ENCODE measurements at regions not wholly inside any gene's neighbourhood (a gene's known extent, or its start where the extent isn't known, plus 50 kb on each side); places are given as distances from the start of the nearest gene placed in this dataset.

DNA sequence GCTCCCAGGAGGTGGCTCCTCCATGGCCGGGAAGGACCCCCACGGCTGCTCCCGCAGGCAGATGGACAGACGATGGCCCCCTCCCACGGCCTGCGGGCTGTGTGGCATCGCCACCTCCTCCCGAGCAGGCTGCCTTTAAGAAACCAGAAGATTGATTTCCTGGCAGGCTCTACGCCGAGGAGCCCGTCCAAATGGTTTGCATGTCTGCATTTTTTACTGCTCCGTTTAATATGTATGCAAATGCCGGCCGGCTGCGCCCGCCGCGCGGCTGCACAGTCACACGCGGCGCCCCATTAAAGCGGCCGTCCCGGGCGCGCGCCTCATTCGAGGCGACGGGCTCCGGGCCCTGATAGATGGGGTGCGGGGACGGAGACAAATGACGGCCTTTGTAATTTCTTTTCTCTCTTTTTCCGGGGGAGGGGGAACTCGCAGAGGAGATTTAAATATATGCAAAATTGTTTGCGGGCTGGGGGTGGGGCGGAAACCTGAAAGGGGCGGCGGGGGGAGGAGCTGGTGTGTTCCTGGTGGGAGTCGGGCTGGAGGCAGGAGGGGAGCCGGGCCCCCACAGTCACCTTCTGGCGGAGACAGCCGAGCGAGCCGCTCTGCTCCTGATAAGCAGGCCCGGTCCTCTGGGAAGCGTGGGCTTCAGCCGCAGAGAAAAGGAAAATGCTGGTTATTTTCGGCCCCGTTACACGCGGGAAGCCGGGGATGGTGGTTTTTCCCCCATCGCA lies 158.7 kb upstream of the IER5L start:
- peak; percentile 27 to 43 for DNase-seq

DNA sequence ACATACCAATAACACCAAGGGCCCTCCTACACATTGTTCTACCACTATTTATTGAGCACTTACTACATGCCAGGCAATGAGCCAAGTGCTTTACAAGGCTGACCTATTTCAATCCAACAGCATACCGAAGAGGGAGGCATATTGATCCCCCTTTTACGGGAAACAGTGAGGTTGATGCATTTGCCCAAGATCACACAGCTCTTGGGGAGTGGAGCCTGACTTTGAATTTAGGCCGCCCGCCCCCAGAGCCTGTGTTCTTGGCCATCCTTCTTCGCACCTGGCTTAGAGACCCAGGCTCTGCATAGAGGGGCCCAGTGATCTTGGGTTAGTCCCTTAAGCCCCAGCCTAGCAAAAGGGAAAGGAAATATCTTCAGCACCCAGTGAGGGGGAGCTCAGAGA lies 158.1 kb upstream of the IER5L start:
- DNase-seq, result no peak

DNA sequence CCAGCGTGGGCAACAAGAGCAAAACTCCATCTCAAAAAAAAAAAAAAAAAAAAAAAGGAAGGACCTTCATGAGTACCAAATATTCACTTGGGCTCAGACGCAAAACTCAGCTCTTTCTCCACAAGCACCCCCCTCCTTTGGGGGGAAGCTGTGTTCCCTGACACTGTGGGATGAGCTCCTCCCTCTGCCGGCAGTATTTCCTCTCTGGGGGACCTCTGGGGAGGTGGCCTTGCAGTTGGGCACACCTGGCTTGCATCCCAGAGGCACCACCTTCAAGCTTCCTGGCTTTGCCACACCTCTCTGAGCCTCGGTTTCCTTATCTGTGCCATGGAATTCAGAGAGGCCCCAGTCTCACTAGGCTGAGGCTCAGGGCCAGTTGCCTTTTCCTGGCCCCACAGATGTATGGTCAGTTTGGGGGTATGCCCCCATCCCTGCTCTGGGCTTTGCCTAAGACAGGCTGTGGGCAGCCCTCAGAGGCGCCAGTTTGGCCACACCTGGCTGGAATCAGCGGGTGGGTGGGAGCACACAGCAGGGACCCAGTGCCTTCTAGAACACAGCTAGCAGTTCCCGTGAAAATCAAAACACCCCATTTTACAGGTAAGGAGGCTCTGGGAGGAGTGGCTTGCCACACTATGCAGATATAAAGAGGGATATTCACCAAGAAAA lies 157.5 kb upstream of the IER5L start:
- DNase-seq, result no peak

DNA sequence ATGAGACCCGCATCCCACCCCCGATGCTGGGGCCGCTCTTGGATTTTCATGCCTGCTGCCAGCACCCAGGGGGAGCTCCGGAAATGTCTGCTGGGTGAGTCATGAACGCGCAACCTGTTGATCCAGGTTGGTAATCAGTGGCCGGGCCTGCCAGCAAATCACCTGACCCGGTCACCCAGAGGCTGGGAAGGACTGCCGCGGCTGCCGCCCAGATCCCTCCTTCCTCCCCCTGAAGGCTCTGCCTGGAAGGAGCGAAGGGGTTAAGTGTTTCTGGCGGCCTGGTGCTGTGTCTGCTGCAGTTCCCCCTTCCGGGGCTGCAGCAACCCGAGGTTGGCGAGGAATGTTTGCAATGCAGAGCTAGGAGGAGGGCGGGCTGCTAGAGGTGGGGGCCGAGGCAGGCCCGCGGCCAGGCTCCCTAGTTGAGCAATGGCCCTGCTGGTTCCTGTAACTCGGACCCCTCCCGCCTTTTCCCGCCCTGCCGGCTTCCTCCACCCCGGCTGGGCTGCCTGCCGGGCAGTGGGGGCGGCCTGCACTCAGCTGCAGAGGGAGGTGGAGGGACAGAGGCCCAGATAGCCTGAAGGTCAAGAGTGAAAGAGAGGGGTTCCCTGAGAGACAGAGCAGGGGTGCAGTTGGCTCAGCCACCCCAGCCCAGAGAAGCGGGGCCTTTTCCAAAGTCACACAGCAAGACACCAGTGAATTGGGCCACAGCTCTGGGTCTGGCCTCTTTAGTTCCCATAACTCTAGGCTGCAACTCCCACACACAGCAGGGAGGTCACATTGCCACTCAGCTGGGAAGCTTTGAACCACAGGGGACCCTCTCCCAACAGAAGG lies 156.3 kb upstream of the IER5L start:
- peak; percentile 22 to 32 for DNase-seq

- no peak for DNase-seq
These were observed 155.6 kb upstream of the IER5L start for GRCh38 chr9:129333617-129334104.

GRCh38 chr9:129332581-129332980 lies 154.5 kb upstream of the IER5L start:
- DNase-seq, result no peak

DNA sequence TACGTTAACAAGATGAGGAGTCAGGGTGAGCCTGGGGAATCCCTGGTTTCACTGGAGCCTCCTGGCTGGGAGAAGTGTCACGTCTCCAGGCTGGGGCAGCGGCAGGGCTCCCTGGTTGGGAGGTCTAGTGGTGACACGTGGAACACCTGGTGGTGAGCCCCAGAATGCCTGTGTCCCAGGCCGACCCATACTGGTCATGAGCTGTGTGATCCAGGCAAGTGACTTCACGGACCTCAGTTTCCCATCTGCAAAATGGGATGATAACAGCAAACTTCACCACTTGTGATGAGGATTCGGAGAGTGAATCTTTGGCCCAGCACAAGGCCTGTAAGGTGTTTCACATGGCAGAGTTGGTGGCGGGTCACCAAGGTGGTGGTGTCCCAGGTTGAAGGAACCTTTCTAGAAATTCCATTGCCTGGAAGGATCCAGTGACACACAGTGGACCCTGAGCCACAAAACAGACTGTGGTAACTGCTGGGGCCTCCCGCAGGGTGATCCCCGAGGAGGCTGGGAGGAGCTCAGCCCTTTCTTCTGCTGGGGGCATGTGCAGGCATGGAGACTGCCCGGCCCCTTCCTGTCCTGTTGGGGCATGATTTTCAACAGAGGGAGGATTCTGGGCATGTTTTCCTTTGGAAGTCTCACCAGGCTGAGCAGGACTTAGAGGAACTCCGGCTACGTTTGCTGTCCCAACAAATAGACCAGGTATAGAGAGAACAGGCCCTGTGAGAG lies 153.9 kb upstream of the IER5L start:
- DNase-seq, result no peak

DNA sequence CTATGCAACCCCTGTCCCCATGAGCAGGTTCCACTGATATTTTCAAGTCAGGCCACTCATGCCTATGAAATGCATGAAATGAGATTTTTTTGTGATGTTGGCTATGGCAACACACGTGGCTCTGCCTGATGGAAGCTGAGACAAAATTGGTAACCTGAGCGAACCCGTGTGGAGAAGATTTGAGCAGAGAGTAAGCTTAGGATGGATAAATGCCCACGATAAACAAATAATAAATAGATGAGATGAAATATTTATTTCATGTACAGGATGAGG lies 153.4 kb upstream of the IER5L start:
- no peak for DNase-seq

DNA sequence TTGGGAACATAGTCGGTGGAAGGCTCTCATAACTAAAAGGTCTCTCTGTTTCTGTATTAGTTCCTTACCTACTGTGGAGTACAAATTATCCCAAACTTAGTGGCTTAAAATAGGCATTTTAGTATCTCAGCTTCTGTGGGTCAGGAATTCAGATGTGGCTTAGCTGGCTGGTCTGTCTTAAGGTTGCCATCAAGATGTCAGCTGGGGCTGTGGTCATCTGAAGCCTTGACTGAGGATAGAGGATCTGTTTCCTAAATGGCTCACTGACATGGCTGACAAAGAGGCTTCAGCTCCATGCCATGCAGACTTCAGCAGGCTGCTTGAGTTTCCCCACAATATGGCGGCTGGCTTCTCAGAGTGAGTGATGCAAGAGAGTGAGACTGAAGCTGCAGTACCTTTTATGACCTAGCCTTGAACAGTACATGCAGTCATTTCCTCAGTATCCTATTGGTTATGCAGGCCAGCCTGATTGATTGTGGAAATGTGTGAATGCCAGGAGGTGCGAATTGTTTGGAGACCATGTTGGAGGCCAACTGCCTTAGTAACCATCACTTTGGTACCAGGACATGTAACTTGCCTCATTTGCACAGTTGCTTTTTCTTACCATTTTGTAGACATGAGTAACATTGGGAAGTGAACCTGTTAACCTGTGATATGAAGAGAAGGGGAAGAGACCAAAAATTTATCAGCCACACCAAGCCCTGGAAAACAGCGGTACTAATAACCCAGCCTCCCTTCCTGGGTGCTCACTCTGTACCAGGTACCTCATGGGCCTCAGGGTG lies 152.8 kb upstream of the IER5L start:
- no peak for DNase-seq

DNA sequence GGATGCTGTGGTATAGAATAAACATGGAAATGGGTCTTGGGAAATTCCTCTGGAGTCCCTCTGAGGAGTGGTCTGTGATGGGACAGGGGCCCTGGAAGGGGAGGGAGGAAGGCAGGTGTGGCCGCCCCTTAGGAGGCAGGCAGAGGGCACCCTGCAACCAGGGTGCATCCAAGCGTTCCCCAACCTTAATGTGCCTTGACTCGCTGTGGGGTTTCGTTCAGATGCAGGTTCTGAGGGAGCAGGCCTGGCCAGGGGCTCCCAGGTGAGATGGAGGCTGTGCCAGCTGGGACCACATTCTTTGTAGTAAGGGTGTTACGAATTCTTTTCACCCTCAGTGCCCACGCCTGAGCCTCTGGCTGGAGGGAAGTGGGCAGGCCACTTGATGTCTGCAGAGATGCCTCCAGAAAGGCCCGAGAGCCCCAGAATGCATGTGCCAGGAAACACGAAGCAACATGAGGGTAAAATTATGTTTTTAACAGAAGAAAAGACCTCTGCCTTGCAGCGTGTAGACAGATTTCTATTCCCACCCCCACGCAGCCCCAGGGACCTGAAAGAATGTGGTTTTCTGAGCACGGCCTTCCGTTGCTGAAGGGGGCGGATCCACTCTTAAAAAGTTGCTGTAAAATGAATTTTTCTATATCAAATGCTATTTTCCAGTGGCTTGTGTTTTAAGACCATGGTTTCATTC lies 150.4 kb upstream of the IER5L start:
- DNase-seq, result peak; percentile 33 to 42

DNA sequence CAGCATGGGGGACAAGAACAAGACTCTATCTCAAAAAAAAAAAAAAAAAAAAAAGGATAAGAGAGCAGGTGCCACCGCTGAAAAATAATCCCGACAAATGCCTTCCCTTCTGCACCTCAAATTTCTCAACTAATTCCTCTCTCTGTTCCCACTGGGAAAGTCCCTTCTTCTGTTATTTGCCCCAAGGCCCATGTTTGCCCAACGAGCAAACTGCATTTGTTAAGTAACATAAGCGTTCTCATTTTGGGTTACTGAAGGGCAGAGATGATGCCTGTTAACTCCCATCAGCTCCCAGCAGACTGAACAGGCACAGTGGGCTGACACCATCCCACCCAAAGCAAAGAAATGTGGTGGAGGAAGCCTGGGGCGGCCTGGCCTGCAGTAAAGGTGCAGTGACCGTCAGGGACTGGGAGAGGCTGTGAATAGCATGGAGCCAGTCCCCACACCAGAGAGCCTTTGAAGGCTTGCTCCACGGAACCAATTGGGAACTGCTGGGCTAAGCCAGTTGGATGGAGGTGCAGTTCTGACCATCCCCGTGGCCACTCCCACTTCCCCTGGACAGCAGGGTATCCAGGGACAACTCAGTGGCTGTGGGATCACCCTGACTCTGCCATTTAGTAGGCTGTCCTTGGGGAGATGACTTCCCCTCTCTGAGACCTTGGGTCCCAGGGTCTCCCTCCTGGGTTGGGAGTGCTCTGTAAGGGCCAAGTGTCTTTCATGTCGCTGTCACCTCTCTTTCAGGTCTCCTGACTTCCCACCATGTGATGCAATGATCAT lies 149.7 kb upstream of the IER5L start:
- no peak for DNase-seq

DNA sequence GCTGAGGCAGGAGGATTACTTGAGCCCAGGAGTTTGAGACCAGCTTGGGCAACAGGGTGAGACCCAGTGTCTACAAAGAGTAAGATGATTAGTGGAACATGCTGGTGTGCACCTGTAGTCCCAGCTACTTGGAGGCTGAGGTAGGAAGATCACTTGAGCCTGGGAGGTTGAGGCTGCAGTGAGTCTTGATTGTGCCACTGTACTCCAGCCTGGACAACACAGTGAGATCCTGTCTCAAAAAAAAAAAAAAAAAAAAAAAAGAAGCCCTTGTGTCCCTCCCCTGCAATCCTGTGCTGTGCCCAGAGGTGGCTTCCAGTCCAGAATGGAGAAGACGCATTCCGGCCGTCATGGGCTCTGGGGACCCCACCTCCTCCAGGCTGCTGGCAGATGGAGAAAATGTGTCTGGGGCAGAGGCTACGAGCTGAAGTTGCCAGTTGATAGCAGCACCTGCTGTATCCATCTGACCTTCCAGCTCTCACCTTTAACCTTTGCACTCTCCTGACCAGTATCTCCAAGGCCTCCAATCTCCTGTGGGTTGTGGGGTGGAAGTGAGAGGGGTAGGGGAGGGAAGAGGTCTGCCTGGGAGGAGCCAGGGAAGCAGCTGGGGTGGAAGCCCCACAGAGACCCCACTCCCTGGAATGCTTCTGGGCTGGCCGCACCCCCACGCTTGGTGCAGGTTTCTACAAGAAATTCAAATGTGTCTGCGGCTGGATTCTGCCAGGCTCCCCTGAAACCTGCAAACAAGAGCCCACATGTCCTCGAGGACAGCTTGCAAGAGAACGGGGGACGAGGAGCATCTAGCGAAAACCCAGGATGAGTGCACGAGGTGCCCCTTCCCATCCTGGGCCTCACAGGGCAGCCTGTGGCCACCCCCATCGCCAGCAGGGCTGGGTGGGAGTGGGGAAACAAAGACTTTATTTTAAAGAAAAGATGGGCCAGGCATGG lies 148.3 kb upstream of the IER5L start:
- no peak for DNase-seq

DNA sequence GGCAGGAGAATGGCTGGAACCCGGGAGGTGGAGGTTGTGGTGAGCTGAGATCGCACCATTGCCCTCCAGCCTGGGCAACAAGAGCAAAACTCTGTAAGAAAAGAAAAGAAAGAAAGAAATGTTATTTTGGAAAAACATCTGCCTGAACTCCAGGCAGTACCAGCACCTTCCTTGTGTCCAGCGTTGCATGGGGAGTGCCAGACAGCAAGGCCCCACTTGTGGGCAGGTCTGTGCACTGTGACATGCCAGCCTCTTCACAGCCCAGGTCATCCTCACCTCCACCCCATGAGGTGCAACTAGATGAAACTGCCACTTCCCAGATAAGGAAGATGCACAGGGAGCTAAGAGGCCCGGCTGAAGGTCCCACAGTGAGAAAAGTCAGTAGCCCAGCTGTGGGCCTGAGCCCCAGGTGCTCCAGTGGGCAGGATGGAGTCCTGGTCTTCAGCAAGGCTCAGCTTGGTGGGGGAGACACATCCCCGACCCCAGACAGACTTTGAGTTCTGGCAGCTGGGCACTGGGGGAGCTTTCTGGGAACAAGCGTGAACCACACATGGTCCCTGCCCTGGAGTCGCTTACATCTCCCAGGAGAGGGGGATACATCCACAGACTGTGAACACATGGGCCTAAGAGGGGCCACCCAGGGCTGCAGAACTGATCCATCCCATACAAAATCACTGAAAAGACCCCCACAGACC lies 146.9 kb upstream of the IER5L start:
- no peak for DNase-seq

- no peak for DNase-seq
These were observed 146.0 kb upstream of the IER5L start for GRCh38 chr9:129323999-129324553.

DNA sequence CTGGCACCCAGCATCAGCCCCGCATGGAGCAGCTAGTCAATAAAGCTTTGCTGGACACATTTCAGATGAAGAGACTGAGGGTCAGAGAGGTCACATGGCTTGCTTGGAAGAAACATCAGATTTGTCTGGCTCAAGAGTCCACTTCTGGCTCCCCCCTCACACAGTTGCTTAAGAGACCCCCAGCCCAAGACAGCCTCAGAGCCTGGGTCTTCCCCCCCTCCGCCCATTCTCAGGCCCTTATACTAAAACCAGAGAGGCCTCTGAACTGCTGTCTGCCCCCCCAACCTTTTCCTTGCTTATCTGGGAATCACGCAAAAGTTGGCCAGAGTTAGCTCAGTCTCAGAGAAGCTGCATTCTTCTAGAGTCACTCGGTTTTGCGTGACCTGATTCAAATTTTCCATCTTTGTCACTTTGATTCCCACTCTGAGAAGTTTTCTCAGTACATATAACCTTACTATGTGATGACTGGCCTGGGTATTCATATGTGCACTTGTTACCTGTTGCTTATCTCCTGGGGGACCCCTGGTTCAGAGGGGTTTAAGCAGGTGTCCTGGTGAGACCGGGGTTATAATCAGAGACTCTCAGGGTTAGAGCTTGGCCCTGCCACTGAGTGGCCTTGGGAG lies 145.4 kb upstream of the IER5L start:
- no peak for DNase-seq

DNA sequence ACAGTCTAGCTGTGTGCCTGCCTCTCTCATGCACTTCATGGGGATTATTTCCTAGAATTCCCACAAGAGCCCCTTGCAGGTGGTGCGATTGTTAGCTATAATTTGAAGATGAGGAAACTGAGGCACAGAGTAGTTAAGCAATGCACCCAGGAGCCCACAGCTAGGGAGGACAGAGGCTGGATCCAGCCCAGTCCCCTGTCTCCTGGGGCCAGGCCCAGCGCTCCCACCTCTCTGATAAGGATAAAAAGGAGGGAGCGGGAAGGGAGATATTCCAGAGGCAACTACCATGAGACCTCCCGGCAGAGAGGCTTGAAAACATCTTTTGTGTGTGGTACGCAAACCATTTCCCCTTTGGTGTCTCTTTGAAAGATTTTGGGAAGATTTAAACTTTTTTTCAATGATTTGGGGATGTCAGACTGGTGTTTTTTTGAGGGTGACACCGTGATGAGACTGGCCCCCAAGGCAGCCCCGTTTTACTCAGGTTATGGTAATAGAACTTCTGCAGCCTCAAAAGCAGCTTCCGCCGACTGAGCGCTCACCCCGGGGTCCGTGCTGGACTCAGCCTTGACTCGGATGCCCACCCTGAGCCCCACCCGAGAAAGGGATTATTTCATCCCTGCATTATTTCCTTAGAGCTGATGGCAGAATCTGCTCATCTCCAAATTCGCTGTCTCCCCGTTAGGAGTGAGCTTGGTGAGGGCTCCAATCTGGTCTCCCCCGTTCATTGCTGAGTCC lies 144.7 kb upstream of the IER5L start:
- no peak for DNase-seq

GRCh38 chr9:129322022-129322621 lies 144.1 kb upstream of the IER5L start:
- no peak for DNase-seq
